HL-60 (cell line): ENCODE measurements at regions not wholly inside any gene's neighbourhood (a gene's known extent, or its start where the extent isn't known, plus 50 kb on each side); places are given as distances from the start of the nearest gene placed in this dataset.

ENCODE experiments used
- POLR2AphosphoS5 ChIP-seq: IDR thresholded peaks from 2 replicates; pipeline ENCODE4 v1.6.1; 2012; ENCODE audit warnings: low read depth
- TF ChIP-seq, protein P1 (sequence below): IDR thresholded peaks from 2 replicates; pipeline ENCODE4 v1.6.1; 2012; ENCODE audit warnings: low read depth; ENCODE audit not compliant: insufficient replicate concordance
- TF ChIP-seq, protein P2 (sequence below): IDR thresholded peaks from one replicate; pipeline ENCODE4 v1.5.1; 2011; ENCODE audit warnings: low read length, control low read depth, inconsistent platforms; ENCODE audit not compliant: insufficient read depth

- TF ChIP-seq POLR2AphosphoS5 = no peak
- TF ChIP-seq, protein P1, sequence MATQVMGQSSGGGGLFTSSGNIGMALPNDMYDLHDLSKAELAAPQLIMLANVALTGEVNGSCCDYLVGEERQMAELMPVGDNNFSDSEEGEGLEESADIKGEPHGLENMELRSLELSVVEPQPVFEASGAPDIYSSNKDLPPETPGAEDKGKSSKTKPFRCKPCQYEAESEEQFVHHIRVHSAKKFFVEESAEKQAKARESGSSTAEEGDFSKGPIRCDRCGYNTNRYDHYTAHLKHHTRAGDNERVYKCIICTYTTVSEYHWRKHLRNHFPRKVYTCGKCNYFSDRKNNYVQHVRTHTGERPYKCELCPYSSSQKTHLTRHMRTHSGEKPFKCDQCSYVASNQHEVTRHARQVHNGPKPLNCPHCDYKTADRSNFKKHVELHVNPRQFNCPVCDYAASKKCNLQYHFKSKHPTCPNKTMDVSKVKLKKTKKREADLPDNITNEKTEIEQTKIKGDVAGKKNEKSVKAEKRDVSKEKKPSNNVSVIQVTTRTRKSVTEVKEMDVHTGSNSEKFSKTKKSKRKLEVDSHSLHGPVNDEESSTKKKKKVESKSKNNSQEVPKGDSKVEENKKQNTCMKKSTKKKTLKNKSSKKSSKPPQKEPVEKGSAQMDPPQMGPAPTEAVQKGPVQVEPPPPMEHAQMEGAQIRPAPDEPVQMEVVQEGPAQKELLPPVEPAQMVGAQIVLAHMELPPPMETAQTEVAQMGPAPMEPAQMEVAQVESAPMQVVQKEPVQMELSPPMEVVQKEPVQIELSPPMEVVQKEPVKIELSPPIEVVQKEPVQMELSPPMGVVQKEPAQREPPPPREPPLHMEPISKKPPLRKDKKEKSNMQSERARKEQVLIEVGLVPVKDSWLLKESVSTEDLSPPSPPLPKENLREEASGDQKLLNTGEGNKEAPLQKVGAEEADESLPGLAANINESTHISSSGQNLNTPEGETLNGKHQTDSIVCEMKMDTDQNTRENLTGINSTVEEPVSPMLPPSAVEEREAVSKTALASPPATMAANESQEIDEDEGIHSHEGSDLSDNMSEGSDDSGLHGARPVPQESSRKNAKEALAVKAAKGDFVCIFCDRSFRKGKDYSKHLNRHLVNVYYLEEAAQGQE = no peak
- TF ChIP-seq, protein P2, sequence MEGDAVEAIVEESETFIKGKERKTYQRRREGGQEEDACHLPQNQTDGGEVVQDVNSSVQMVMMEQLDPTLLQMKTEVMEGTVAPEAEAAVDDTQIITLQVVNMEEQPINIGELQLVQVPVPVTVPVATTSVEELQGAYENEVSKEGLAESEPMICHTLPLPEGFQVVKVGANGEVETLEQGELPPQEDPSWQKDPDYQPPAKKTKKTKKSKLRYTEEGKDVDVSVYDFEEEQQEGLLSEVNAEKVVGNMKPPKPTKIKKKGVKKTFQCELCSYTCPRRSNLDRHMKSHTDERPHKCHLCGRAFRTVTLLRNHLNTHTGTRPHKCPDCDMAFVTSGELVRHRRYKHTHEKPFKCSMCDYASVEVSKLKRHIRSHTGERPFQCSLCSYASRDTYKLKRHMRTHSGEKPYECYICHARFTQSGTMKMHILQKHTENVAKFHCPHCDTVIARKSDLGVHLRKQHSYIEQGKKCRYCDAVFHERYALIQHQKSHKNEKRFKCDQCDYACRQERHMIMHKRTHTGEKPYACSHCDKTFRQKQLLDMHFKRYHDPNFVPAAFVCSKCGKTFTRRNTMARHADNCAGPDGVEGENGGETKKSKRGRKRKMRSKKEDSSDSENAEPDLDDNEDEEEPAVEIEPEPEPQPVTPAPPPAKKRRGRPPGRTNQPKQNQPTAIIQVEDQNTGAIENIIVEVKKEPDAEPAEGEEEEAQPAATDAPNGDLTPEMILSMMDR = no peak
Observed at GRCh38 chr4:130568746-130569145, 1472.8 kb downstream of the C4orf33 start.
